ENCODE measurements at regions not wholly inside any gene's neighbourhood (a gene's known extent, or its start where the extent isn't known, plus 50 kb on each side); places are given as distances from the start of the nearest gene placed in this dataset.
"Not testable (repeated sequence)": the region's sequence is repeated elsewhere in the genome, so short reads cannot be mapped to it uniquely, and the experiment has no call there.

GRCh38 chr2:183459466-183459865 lies 335.2 kb downstream of the NUP35 start:
- no peak for DNase-seq (ENCODE audit: low read depth)

- DNase-seq (ENCODE audit: low read depth): no peak
These were observed 339.6 kb downstream of the NUP35 start for GRCh38 chr2:183463821-183464220.

- no peak for DNase-seq (ENCODE audit: low read depth)
These were observed 340.8 kb downstream of the NUP35 start for GRCh38 chr2:183465048-183465447.

- DNase-seq (ENCODE audit: low read depth): no peak
These were observed 350.9 kb downstream of the NUP35 start for GRCh38 chr2:183474912-183475695.

- no peak for DNase-seq (ENCODE audit: low read depth)
These were observed 352.2 kb downstream of the NUP35 start for GRCh38 chr2:183476490-183476889.

- DNase-seq (ENCODE audit: low read depth): no peak
These were observed 353.1 kb downstream of the NUP35 start for GRCh38 chr2:183477296-183477695.

- DNase-seq (ENCODE audit: low read depth): not testable (repeated sequence)
These were observed 354.8 kb downstream of the NUP35 start for GRCh38 chr2:183478941-183479595.

GRCh38 chr2:183487326-183487725 lies 363.1 kb downstream of the NUP35 start:
- DNase-seq (ENCODE audit: low read depth): no peak

GRCh38 chr2:183488421-183488820 lies 364.2 kb downstream of the NUP35 start:
- no peak for DNase-seq (ENCODE audit: low read depth)

- DNase-seq (ENCODE audit: low read depth): no peak
These were observed 366.2 kb downstream of the NUP35 start for GRCh38 chr2:183490489-183490888.

GRCh38 chr2:183490914-183491313 lies 366.7 kb downstream of the NUP35 start:
- DNase-seq (ENCODE audit: low read depth): no peak

- DNase-seq (ENCODE audit: low read depth): no peak
These were observed 368.8 kb downstream of the NUP35 start for GRCh38 chr2:183493040-183493439.

- DNase-seq (ENCODE audit: low read depth): no peak
These were observed 370.8 kb downstream of the NUP35 start for GRCh38 chr2:183495079-183495478.

- no peak for DNase-seq (ENCODE audit: low read depth)
These were observed 371.5 kb downstream of the NUP35 start for GRCh38 chr2:183495589-183496267.

- DNase-seq (ENCODE audit: low read depth): no peak
These were observed 373.6 kb downstream of the NUP35 start for GRCh38 chr2:183497861-183498260.

GRCh38 chr2:183505911-183506310 lies 381.7 kb downstream of the NUP35 start:
- DNase-seq (ENCODE audit: low read depth): no peak

- no peak for DNase-seq (ENCODE audit: low read depth)
These were observed 386.9 kb downstream of the NUP35 start for GRCh38 chr2:183511154-183511553.

- DNase-seq (ENCODE audit: low read depth): no peak
These were observed 395.3 kb downstream of the NUP35 start for GRCh38 chr2:183519371-183520056.

- no peak for DNase-seq (ENCODE audit: low read depth)
These were observed 397.7 kb downstream of the NUP35 start for GRCh38 chr2:183521911-183522310.

- no peak for DNase-seq (ENCODE audit: low read depth)
These were observed 398.4 kb downstream of the NUP35 start for GRCh38 chr2:183522489-183523266.

- DNase-seq (ENCODE audit: low read depth): no peak
These were observed 406.2 kb downstream of the NUP35 start for GRCh38 chr2:183530333-183530901.
